AG04450 (cell line): ENCODE measurements at regions not wholly inside any gene's neighbourhood (a gene's known extent, or its start where the extent isn't known, plus 50 kb on each side); places are given as distances from the start of the nearest gene placed in this dataset.

Experiments used
- CTCF ChIA-PET: fragments of 300-600, 350-600 bp; formaldehyde crosslinking; extraction: SDS; loops from one replicate; lab custom pipeline; 2022; ENCODE audit warnings: antibody characterized with exemption, inconsistent platforms; lab: Charles Lee
- POLR2A ChIA-PET: fragments of 350-600 bp; formaldehyde crosslinking; extraction: SDS; loops from one replicate; lab custom pipeline; 2021; ENCODE audit warnings: antibody characterized with exemption, inconsistent platforms; lab: Yijun Ruan, JAX
- DNase-seq: peaks from one replicate; pipeline ENCODE4 v3.0.0-alpha.2; 2011; ENCODE audit warnings: low read depth, low spot score
- H3K27ac ChIP-seq: one replicate; pipeline ENCODE4 v1.5.1; 2012; ENCODE audit warnings: low read depth, low read length, control low read depth
- H3K27me3 ChIP-seq: one replicate; pipeline ENCODE4 v1.6.0; 2012; ENCODE audit warnings: low read length; ENCODE audit not compliant: control insufficient read depth, insufficient read depth
- H3K4me3 ChIP-seq: 2 replicates; pipeline ENCODE4 v1.5.1; 2011; ENCODE audit warnings: mild to moderate bottlenecking, low read depth, low read length, control low read depth
- H3K9me3 ChIP-seq: 2 replicates; pipeline ENCODE4 v1.5.1; 2012; ENCODE audit warnings: low read length; ENCODE audit not compliant: control insufficient read depth, insufficient read depth
- TF ChIP-seq, protein P1 (sequence below): IDR thresholded peaks from 2 replicates; pipeline ENCODE4 v1.5.1; 2011; ENCODE audit warnings: low read depth, low read length, control low read depth, inconsistent platforms

DNA sequence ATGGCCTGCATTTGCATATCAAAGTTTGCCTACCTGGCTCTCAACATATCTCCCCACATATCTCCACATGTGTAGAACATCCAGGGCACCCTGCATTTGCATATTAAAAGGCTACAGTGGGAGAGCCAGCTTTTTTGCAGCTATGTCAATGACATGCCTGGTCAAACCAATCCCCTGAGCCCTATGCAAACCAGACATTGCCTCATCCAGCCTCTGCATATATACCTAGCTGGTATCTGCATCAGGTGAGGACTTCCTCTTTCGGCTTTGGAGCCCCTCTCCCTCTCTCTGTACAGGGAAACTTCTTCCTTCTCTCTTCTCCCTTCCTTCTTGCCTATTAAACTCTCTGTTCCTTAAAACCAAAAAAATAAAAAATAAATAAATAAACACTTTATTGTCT is 142.7 kb upstream of the STEAP4 start:
- Histone ChIP-seq H3K9me3 (peaks cover 7% of the 10 kb centered on the region; the same call in 1 of the 2 replicates), H3K4me3 (no peak overlapping the region), H3K27me3 (no peaks in the 10 kb centered on the region), H3K27ac (no peak overlapping the region)
- CTCF ChIA-PET, result no interaction called here
- POLR2A ChIA-PET, result no interaction called here
- no peak for DNase-seq
- TF ChIP-seq, protein P1, sequence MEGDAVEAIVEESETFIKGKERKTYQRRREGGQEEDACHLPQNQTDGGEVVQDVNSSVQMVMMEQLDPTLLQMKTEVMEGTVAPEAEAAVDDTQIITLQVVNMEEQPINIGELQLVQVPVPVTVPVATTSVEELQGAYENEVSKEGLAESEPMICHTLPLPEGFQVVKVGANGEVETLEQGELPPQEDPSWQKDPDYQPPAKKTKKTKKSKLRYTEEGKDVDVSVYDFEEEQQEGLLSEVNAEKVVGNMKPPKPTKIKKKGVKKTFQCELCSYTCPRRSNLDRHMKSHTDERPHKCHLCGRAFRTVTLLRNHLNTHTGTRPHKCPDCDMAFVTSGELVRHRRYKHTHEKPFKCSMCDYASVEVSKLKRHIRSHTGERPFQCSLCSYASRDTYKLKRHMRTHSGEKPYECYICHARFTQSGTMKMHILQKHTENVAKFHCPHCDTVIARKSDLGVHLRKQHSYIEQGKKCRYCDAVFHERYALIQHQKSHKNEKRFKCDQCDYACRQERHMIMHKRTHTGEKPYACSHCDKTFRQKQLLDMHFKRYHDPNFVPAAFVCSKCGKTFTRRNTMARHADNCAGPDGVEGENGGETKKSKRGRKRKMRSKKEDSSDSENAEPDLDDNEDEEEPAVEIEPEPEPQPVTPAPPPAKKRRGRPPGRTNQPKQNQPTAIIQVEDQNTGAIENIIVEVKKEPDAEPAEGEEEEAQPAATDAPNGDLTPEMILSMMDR, result no peak

DNA sequence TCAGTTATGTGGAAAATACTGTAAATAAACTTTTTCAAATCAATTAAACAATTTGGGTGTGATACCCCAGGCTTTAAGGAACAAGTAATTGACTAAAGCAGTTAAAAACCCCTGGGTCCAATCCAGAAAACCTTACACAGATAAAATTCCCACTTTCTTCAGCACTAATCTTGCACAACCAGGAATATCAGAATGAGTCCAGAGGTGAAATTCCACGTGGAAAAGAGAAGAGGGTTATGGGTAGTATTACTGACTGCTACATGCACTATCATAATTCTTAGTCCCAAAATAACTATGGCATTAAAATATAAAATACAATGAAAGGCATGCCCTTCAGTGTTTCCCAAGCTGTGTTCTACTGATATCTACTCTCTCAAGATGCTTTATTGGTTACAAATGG is 135.7 kb upstream of the STEAP4 start:
- DNase-seq, result no peak
- POLR2A ChIA-PET, result no interaction called here
- CTCF ChIA-PET, result no interaction called here
- Histone ChIP-seq H3K9me3 (peaks cover 5% of the 10 kb centered on the region), H3K27me3 (no peaks in the 10 kb centered on the region), H3K4me3 (no peak overlapping the region), H3K27ac (no peak overlapping the region)
- TF ChIP-seq, protein P1, result no peak

DNA sequence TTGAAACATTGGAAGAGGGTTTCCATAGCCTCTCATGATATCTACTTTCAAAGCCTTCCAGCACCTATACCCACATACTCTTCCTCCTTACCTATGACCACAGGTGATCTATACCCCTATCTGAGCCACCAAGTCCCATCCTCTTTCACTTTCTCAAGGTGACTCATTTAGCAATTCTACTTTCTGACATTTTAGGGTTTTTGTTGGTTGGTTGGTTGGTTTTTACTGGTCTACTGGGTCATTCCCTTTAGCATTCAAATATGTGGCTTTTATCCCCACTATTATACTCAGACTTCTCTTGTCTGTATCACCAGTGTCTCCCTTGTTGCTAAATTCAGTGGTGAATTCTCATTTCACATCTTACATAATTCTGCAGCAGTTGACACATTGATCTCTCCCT is 130.4 kb upstream of the STEAP4 start:
- no peak for DNase-seq
- CTCF ChIA-PET, result no interaction called here
- H3K9me3 ChIP-seq, result no peaks in the 10 kb centered on the region; the same call in 1 of the 2 replicates

DNA sequence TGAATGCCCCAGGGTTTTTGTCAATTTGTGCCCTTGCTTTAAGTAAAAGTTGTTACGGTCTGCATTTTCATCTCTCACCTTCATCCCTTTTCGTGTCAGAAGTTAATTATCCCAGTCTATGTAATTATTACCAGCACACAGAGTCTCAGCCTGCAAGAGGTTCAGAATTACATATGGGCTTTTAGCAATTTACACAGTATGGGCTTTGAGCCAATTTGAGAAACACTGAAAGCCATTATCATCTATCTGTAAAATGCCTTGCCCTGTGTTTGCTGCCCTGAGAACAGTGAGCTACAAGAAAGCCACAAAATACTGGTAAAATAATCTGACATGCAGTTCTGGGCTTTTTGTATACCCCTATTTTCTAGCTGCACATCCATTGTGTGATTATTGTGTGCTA is 125.6 kb upstream of the STEAP4 start:
- DNase-seq, result no peak
- Histone ChIP-seq H3K4me3 (no peak overlapping the region), H3K9me3 (no peaks in the 10 kb centered on the region; the same call in 1 of the 2 replicates), H3K27ac (no peak overlapping the region), H3K27me3 (no peaks in the 10 kb centered on the region)
- TF ChIP-seq, protein P1, result no peak
- POLR2A ChIA-PET, result no interaction called here
- CTCF ChIA-PET, result no interaction called here

More for the DNA sequence above, 130.4 kb upstream of the STEAP4 start:
- Histone ChIP-seq H3K27ac (no peak overlapping the region), H3K4me3 (no peak overlapping the region), H3K27me3 (no peaks in the 10 kb centered on the region)
- TF ChIP-seq, protein P1, result no peak
- POLR2A ChIA-PET, result no interaction called here

DNA sequence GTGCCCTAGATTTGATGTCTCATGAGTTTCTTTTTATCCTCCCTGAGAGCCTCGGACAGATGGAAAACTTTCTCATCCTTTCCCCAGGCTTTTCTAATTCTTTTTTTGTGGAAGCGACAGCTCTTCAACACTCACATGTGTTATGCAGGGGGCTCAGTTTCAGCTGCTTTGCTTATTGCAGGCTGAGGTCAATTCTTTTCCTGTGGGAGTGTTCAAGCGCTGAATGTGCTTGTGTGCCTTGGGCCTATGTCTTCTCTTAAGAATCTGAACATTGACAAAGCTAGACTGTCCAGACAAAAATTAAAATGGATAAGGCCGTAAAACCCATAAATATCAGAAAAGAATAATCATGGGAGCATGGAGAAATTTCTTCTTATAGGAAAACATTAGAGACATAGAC is 125.2 kb upstream of the STEAP4 start:
- ChIA-PET CTCF (interaction anchor here (0.7 kb wide), 1 partner anchor 80 kb away, joined by 3 read pairs; no protein-coding TSS in a partner anchor), POLR2A (no interaction called here)
- DNase-seq, result no peak
- TF ChIP-seq, protein P1, result no peak
- Histone ChIP-seq H3K9me3 (no peaks in the 10 kb centered on the region; the same call in 1 of the 2 replicates), H3K4me3 (no peak overlapping the region), H3K27me3 (no peaks in the 10 kb centered on the region), H3K27ac (no peak overlapping the region)
